Renal cortex interstitium (tissue), 11 donors: ENCODE measurements at regions not wholly inside any gene's neighbourhood (a gene's known extent, or its start where the extent isn't known, plus 50 kb on each side); places are given as distances from the start of the nearest gene placed in this dataset.
A peak's percentile ranks its signal among the peaks of the same experiment; 100 is the strongest.
"Not testable (repeated sequence)": the region's sequence is repeated elsewhere in the genome, so short reads cannot be mapped to it uniquely, and the experiment has no call there.

Experiments used
- DNase-seq, 11 donors: peaks; one replicate each; pipeline ENCODE4 v3.0.0-alpha.2; 2013; ENCODE audit warnings: low read depth in 9 of 11, low spot score in 4 of 11; ENCODE audit errors: extremely low read depth in 1 of 11

GRCh38 chr9:18294229-18294628 lies 179.7 kb upstream of the ADAMTSL1 start:
- DNase-seq, result no peak

- DNase-seq, result no peak
These were observed 177.3 kb upstream of the ADAMTSL1 start for GRCh38 chr9:18296702-18297055.

GRCh38 chr9:18297056-18297841 lies 176.7 kb upstream of the ADAMTSL1 start:
- no peak for DNase-seq

- DNase-seq, result no peak
These were observed 174.5 kb upstream of the ADAMTSL1 start for GRCh38 chr9:18299449-18299848.

- DNase-seq, result not testable (repeated sequence)
These were observed 168.7 kb upstream of the ADAMTSL1 start for GRCh38 chr9:18305167-18305806.

GRCh38 chr9:18314316-18314715 lies 159.6 kb upstream of the ADAMTSL1 start:
- DNase-seq, result no peak

- no peak for DNase-seq
These were observed 156.1 kb upstream of the ADAMTSL1 start for GRCh38 chr9:18317896-18318295.

- no peak for DNase-seq
These were observed 154.0 kb upstream of the ADAMTSL1 start for GRCh38 chr9:18319918-18320445.

- DNase-seq, result no peak
These were observed 148.8 kb upstream of the ADAMTSL1 start for GRCh38 chr9:18324928-18325745.

- DNase-seq, result not testable (repeated sequence)
These were observed 148.3 kb upstream of the ADAMTSL1 start for GRCh38 chr9:18325746-18326011.

GRCh38 chr9:18327121-18327520 lies 146.8 kb upstream of the ADAMTSL1 start:
- DNase-seq, result no peak

- DNase-seq, result no peak
These were observed 143.3 kb upstream of the ADAMTSL1 start for GRCh38 chr9:18330401-18331309.

- DNase-seq, result peak in 5 of 11 donors; percentile 7 to 20 (median 13)
These were observed 142.7 kb upstream of the ADAMTSL1 start for GRCh38 chr9:18331310-18331684.

- DNase-seq, result peak; percentile 59 to 86 (median 70)
These were observed 142.1 kb upstream of the ADAMTSL1 start for GRCh38 chr9:18331808-18332209.

GRCh38 chr9:18333157-18333556 lies 140.8 kb upstream of the ADAMTSL1 start:
- no peak for DNase-seq

GRCh38 chr9:18335825-18336224 lies 138.1 kb upstream of the ADAMTSL1 start:
- no peak for DNase-seq

GRCh38 chr9:18338042-18338441 lies 135.9 kb upstream of the ADAMTSL1 start:
- DNase-seq, result no peak

- DNase-seq, result no peak
These were observed 130.2 kb upstream of the ADAMTSL1 start for GRCh38 chr9:18343784-18344183.

GRCh38 chr9:18346745-18347144 lies 127.2 kb upstream of the ADAMTSL1 start:
- DNase-seq, result no peak
